HG03066 (cell line): ENCODE measurements at regions not wholly inside any gene's neighbourhood (a gene's known extent, or its start where the extent isn't known, plus 50 kb on each side); places are given as distances from the start of the nearest gene placed in this dataset.
"Not testable (repeated sequence)": the region's sequence is repeated elsewhere in the genome, so short reads cannot be mapped to it uniquely, and the experiment has no call there.

Source experiments
- ATAC-seq: cut with Tn5 transposase; IDR thresholded peaks from one replicate; pipeline ENCODE4 v1.9.1; 2021; ENCODE audit warnings: low read depth; ENCODE audit not compliant: unreplicated experiment

GRCh38 chr2:207321514-207321913, 155.8 kb upstream of the KLF7 start:
- no peak for ATAC-seq

- no peak for ATAC-seq
Measured at GRCh38 chr2:207324001-207324400, 158.3 kb upstream of the KLF7 start.

DNA sequence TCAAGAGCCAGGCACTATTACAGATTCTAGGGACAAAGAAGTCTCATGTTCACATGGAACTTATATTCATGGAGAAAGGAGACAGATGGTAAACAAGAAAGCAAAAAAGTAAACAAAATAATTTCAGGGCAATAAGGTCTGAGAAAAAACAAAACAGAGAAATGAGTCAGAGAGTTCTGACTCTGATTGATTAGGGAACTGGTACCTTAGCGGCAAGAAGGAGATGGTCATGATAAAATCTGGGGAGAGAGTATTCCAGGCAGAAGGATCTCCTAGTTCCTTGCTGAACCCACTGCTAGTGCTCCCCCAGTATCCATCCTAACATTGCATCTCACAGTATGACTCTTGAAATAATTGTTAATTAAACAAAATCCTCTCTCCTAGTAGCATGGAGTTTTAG, 161.8 kb upstream of the KLF7 start:
- ATAC-seq = no peak

- ATAC-seq = peak; percentile 52
Measured at GRCh38 chr2:207328944-207329386, 163.2 kb upstream of the KLF7 start.

DNA sequence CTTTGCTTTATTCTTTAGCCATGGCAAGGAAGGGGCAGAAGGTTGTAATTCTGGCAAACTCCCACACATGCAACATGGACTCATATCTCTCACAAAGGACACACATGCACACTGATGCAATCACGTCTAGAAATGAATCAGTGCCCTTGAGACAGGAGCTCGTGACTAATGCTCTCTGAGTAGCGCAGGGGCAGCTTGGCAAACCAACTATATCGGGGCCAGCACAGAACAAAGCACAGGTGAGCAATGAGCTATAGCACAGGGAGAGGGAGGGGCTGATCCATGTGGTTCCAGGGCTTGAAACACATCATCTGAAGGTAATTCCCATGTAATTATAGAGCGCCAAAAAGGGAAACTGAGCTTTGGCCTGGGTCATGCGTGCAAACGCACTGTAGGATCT, 165.2 kb upstream of the KLF7 start:
- ATAC-seq = peak; percentile 43

GRCh38 chr2:207331674-207332073, 165.9 kb upstream of the KLF7 start:
- ATAC-seq = no peak

- ATAC-seq = peak; percentile 27
Measured at GRCh38 chr2:207332480-207333212, 166.9 kb upstream of the KLF7 start.

DNA sequence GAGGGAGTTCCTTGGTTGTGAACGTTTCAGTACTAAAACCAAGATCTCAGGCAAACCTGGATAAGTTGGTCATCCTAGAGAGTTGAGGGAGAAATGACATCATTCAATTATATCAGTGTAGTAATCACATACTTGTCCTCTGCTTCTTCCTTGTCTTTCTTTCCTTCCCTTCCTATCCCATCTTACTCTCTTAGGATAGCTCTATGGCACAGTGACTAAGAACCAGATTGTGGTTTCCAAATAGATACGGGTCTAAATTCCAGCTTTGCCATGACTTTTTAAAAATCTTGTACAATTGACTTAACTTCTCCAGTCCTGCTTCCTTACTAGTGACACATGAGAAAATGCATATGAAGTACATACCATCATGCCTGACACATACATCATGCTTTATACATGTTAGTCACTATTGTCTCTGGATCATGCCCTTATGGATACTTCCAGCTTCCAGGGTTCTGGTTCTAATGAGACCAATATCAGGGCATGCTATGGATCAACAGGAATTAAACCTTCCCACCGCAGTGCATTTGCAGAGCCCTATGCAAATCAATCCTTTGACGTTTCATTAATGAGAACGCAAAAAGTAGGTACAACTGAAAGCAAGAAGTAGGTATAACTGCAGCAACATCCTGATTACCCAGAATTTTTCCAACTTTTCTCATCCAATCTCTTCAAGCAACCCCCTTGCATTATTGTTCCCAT, 168.0 kb upstream of the KLF7 start:
- no peak for ATAC-seq

DNA sequence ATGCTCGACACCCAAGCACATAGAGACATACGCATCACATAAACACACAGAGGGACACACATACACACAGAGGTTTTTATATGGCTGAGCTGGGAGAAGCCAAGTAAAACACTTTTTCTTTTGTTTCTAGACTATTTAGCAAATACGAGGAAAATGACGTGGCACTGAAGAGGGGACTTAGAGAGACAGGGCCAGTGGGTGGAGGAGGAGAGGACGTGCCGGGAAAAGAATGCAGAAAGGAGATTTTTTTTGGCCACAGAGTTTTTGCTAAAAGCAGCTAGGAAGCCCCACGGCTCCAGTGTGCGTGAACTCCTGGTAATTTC, 168.5 kb upstream of the KLF7 start:
- peak; percentile 4 for ATAC-seq

DNA sequence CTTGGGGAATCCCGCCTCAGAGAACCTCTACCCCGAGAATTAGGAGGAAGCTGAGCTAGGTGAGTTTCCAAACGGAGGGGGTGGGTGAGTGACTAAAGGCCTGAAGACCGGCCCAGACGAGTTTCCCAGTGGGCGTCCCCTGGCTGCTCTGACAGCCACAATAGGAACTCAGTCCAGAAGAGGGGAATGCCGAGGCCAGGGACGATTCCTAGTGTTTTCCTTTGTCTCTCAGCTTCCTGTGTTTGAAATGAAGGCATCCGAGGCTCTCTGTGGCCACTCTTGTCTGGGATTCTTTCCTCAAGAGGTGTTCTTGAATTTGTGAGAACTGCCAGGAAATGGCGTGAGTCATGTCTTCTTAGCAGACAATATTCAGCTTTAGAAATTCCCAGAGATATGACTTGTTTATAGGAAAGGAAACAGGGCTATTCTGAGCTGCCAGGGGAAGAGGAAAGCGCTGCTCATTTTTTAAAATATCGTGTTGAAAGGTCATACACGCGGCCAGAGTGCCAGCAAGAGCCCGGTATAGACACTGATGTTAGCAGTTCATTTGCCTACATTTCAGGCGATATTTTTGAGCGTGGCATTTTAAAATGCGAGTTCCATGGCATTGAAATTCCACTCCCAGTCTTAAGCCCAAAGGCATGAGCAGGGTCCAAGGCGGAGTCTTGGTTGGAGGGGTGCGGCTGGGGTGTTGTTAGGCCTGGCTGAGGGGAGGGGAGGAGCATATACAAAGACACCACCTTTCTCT, 169.1 kb upstream of the KLF7 start:
- peak; percentile 34 for ATAC-seq

DNA sequence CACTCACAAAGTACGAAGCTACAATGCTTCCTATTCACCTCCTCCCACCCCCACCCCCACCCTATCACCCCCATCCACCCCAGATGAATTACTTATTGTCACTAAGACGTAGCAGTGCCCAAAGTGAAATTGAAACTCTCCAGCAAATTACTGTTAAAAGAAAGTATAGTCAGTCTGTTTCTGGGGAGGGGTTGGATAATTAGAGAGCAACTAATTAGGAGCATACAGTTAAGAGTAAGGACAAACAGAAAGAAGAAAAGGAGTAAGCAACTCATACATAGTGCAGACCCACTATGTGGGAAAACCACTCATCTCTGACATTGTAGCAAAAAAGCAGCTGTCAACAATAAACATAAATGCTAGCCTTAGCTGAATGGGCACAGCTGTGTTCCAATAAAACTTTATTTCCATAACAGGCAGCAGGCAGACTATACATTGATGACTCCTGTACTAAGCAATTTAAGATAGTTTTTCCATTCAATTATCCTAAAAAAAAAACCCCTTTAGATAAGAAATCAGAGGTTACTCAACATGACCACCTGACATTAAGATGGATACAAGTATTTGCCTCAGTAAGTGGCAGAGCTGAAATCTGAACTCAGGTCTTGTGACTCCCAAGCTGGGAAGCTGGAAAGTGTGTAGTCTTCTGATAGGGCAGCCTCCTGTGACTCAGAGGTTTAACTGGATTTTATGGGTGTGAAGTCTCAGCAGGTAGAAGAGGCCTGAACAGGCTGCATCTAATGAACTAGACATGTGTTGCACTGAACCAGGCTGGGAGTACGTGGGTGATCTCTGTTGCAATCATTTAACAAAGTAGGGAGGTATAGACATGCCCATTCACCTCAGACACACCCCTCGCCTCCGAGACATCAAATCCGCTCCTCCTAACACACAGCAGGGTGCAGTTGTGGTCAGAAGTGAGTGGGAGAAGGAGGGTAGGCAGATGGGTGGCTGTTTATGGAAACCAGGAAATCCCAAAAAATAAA, 171.8 kb upstream of the KLF7 start:
- peak; percentile 42 for ATAC-seq

GRCh38 chr2:207338220-207338607, 172.5 kb upstream of the KLF7 start:
- no peak for ATAC-seq

DNA sequence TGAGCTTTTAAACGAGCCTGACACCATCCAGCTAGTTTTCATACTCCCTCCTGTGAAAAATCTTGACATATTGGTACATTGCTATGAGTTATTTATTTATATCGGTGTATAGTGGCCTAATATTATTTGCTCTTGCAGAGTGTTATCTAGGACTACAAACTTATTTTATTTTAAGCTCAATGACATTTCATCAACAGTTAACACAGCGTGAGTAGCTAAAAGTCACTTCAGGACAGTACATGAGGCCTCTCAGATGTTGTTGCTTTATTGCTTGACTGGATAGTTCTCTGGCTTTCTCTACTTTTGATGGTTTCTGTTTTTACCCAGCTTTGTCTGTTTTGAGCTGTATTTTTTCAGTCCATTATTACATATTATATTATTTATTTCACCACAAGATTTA, 172.9 kb upstream of the KLF7 start:
- no peak for ATAC-seq

- ATAC-seq = no peak
Measured at GRCh38 chr2:207341112-207341750, 175.5 kb upstream of the KLF7 start.

- ATAC-seq = no peak
Measured at GRCh38 chr2:207341804-207342203, 176.1 kb upstream of the KLF7 start.

DNA sequence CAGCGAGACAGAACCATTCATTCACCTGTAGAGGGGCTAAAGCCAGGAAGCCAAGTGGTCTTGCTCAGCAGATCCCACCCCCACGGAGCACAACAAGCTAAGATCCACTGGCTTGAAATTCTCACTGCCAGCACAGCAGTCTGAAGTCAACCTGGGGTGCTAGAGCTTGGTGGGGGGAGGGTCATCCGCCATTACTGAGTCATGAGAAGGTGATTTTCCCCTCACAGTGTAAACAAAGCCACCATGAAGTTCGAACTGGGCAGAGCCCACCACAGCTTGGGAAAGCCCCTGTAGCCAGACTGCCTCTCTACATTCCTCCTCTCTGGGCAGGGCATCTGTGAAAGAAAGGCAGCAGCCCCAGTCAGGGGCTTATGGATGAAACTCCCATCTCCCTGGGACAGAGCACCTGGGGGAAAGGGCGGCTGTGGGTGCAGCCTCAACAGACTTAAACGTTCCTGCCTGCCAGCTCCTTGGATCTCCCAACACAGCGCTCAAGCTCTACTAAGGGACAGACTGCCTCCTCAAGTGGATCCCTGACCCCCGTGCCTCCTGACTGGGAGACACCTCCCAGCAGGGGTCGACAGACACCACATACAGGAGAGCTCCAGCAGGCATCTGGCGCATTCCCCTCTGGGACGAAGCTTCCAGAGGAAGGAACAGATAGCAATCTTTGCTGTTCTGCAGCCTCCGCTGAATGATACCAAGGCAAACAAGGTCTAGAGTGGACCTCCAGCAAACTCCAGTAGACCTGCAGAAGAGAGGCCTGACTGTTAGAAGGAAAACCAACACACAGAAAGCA, 179.0 kb upstream of the KLF7 start:
- not testable (repeated sequence) for ATAC-seq

DNA sequence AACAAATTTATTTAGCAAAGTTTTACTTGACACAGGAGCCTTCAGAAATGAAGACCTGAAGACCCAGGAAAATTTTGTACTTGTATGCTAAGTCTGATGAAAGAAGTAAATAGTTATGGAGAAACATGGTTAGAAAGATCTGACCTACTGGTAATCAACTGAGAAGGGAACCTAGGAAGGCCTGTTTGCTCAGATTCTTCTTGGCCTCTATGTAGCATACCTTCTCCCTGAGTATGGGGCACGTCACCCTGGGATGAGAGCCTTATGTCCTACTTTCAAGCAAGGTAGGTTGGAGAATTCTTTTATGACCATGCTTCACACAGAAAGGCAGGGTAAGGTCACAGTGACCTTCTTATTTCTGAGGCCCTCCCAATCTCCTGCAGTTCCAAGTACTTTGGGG, 178.6 kb upstream of the CREB1 start:
- ATAC-seq = no peak

DNA sequence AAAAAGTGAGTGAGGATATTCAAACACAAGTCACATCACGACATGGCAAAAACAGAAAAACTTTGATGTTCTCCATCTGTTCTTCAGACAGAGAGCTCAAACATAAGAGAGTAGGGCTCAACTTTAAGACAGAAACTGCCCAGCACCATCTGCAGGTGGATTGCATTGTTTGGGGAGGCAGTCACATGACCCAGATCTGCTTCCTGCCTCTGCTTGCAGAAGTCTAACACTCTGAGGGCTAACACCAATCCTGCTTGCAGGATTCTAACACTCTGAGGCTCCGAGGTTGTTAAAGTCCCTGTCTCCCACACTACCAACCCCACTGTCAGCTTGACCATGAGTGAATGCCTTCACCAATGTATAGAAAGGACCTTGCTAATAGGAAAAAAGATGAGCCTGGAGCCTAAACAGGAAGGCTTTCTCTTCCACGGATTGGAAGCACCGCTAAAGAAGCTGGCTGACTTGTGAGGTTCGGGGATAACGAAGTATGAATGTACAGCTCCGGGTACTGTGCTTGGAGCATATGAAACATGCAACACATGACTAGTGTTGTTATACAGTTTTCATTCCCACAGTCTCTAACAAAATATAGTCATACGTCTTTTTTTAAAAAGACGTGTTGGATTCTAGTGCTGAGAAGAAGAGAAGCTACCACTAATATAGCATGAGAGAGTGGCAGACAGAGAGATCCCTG, 176.6 kb upstream of the CREB1 start:
- peak; percentile 58 for ATAC-seq

DNA sequence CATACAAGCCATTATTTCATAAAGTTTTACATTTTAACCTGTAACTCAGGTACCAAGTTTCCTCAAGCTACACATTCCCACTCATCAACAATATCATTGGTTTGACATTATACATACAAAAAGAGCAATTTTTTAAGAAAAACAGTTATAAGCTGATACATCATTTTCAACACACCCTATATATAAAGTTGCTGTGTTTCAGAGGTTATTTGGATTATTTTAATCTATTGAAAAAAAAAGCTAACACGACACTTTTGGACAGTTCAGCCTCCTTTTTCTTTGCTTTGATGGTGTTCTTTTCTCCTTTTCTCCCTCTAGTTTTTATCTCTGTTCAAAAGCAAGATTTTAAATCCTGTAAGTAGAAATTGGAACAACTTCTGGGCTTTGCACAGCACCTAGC, 175.9 kb upstream of the CREB1 start:
- no peak for ATAC-seq
